ENCODE measurements at regions not wholly inside any gene's neighbourhood (a gene's known extent, or its start where the extent isn't known, plus 50 kb on each side); places are given as distances from the start of the nearest gene placed in this dataset.

GRCh38 chr13:37257051-37257450 is 151.6 kb upstream of the CSNK1A1L start:
- DNase-seq (ENCODE audit: low read depth in 3 of 3, low spot score in 2 of 3): no peak

DNA sequence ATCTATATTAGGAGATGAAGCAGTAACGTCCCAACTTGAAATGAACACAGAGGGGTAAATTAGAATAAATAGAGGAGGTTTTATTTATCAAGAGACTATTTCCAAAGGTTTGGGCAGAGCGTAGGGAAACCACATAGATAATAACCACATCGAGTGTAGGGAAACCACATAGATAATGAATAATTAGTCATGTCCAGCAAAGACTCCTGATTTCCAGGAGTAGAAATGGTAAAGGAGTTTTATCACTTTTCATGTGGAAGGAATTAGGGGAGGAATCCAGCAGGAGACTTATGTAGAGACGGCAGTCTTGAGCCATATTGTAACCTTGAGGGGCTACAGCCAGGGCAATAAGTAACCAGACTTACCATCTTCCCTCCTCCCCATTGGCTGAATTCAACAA is 136.3 kb upstream of the CSNK1A1L start:
- DNase-seq (ENCODE audit: low read depth in 3 of 3, low spot score in 2 of 3): no peak

DNA sequence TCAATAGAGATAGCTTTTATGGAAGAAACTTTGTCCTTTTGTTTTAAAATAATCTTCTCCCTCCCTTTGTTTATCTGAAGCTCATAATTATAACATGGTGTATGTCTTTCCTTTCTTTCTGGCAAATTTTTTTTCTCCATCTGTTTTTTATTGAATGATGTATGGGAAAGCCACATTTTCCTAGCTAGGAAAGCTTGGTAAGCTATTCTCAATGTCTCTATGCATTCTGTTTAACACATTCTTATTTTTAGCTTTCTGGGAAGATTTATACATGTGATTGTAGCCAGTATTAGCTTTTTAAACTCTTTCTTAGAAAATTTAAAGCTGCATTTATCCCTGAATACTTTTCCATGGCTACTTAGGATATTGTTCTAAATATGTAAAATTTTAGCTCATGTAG is 124.9 kb upstream of the CSNK1A1L start:
- no peak for DNase-seq (ENCODE audit: low read depth in 3 of 3, low spot score in 2 of 3)

DNA sequence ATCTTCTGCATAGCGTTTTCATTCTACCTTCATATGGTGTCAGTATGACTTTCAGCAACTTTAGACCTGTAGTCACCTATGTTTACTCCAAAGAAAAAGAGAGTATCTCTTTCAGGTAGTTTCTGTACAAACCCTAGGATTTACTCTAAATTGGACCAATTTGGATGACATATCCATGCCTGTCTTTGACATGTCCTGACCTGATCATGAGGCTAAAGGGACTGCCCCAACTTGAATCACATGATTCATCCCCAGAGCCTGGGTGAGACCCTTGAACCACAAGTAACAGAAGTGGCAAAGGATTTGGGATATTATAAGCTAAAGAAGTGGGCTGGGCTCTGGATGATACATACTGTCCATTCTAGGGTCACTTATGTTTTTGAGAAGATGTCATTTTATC is 124.5 kb upstream of the CSNK1A1L start:
- no peak for DNase-seq (ENCODE audit: low read depth in 3 of 3, low spot score in 2 of 3)

- no peak for DNase-seq (ENCODE audit: low read depth in 3 of 3, low spot score in 2 of 3)
These were observed 121.5 kb upstream of the CSNK1A1L start for GRCh38 chr13:37226971-37227370.

- no peak for DNase-seq (ENCODE audit: low read depth in 3 of 3, low spot score in 2 of 3)
These were observed 120.1 kb upstream of the CSNK1A1L start for GRCh38 chr13:37225414-37226070.

DNA sequence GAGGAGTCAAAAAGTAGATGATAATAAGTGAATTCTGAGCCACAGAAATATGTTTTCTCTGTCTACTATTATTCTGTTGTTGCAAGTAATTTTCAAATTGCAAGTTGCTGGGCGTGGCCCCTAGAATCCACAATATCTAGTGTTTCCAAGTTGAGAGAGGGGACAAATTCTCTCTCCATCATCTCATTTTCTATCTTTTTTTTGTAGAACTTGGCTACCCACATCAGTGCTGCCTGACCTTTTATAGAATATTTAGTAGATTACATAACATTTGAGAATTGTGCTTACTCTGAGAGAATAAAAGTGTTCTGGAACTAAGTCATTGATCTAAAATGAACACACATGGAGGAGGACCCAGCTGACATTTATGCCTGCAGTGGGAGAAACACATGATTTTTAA is 110.9 kb upstream of the CSNK1A1L start:
- DNase-seq (ENCODE audit: low read depth in 3 of 3, low spot score in 2 of 3): no peak

- no peak for DNase-seq (ENCODE audit: low read depth in 3 of 3, low spot score in 2 of 3)
These were observed 107.4 kb upstream of the CSNK1A1L start for GRCh38 chr13:37212826-37213225.

GRCh38 chr13:37211487-37211886 is 106.0 kb upstream of the CSNK1A1L start:
- no peak for DNase-seq (ENCODE audit: low read depth in 3 of 3, low spot score in 2 of 3)

GRCh38 chr13:37209621-37210580 is 104.4 kb upstream of the CSNK1A1L start:
- DNase-seq (ENCODE audit: low read depth in 3 of 3, low spot score in 2 of 3): no peak

GRCh38 chr13:37207691-37208451 is 102.4 kb upstream of the CSNK1A1L start:
- no peak for DNase-seq (ENCODE audit: low read depth in 3 of 3, low spot score in 2 of 3)

GRCh38 chr13:37202264-37202663 is 96.8 kb upstream of the CSNK1A1L start:
- no peak for DNase-seq (ENCODE audit: low read depth in 3 of 3, low spot score in 2 of 3)

DNA sequence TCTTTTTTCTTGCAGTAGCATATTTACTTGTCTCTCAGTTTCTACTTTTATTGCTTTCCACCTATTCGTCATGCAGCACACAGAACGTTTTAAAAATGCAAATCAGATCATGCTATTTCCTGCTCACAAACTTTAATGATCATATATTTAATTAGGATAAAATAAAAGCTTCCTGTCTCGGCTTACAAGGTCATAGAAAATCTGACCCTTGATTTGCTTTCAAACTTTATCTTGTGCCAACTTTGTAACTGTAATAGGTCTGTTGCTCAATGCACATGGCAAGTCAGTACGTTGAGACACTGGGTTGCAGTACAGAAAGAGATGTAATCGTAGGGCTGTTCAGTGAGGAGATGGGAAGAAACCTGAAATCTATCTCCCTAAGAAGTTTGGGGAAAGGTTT is 95.6 kb upstream of the CSNK1A1L start:
- DNase-seq (ENCODE audit: low read depth in 3 of 3, low spot score in 2 of 3): no peak

DNA sequence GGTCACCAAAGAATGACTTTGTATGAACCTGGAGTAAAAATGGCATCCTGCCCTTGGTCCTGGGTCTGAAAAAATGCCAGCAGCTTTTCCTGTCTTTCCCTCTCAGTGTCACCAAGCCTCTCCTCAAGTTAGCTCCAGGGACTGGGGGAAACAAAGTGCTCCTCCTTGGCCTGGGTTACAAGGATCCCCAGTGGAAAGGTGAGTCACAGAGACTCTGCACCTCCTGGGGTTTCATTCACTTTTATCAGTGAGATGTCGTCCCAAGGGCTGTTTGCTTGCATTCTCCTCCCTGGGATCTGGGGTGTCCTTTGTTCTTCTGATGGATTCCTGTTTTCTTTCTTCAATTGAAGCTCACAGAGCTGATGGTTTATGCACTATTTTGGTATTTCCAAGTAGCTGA is 93.2 kb upstream of the CSNK1A1L start:
- DNase-seq (ENCODE audit: low read depth in 3 of 3, low spot score in 2 of 3): no peak

DNA sequence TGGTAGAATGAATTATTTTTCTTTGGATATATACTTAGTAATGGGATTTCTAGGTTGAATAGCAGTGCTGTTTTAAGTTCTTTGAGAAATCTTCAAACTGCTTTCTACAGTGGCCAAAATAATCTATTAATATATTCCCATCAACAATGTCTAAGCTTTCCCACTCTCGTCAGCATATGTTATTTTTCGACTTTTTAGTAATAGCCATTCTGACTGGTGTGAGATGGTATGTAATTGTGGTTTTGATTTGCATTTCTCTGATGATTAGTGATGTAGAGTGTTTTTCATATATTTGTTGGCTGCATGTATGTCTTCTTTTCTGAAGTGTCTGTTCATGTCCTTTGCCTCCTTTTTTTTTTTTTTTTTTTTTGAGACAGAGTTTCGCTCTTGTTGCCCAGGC is 90.2 kb upstream of the CSNK1A1L start:
- DNase-seq (ENCODE audit: low read depth in 3 of 3, low spot score in 2 of 3): no peak

GRCh38 chr13:37194428-37194861 is 89.0 kb upstream of the CSNK1A1L start:
- no peak for DNase-seq (ENCODE audit: low read depth in 3 of 3, low spot score in 2 of 3)

GRCh38 chr13:37192956-37193355 is 87.5 kb upstream of the CSNK1A1L start:
- DNase-seq (ENCODE audit: low read depth in 3 of 3, low spot score in 2 of 3): no peak

DNA sequence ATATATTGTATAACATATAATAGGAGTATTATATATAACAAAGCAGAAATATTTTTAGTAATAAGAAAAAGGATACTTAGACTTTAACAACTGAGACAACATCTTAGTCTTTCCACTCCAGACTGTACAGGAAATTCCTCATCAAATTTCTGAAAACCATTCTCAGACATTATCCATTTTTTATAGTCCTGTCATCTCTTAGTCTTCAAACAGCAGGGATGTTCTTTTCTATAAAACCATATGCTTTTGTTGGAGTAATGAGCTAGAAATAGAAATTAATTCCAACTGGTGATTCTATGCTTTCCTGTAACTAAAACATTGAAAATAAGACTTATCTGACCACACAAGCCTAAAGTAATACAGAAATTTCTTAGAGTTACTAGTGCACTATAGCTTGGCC is 82.2 kb upstream of the CSNK1A1L start:
- no peak for DNase-seq (ENCODE audit: low read depth in 3 of 3, low spot score in 2 of 3)

DNA sequence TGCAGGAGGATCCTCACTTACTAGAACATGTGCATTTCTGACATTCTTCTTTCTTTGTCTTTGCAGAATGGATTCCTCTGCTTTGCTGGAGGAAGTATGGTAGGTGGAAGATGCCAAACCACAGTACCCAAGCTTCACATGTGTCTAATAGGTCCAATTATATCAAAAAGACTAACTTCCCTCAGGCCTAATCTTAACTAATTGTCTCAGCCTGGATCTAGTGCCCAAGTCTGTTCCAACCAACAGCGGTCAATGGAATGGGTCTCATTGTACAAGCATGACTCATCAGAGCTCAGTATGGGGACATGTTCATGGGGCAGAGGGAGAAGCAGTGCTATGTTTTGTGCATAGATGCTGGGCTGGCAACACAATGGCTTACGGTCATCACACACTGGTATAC is 81.6 kb upstream of the CSNK1A1L start:
- no peak for DNase-seq (ENCODE audit: low read depth in 3 of 3, low spot score in 2 of 3)

GRCh38 chr13:37181620-37182019 is 76.2 kb upstream of the CSNK1A1L start:
- DNase-seq (ENCODE audit: low read depth in 3 of 3, low spot score in 2 of 3): no peak

- no peak for DNase-seq (ENCODE audit: low read depth in 3 of 3, low spot score in 2 of 3)
These were observed 74.2 kb upstream of the CSNK1A1L start for GRCh38 chr13:37179645-37180044.

All from right renal cortex interstitium (tissue), 3 donors.